K562 (cell line): ENCODE measurements at regions not wholly inside any gene's neighbourhood (a gene's known extent, or its start where the extent isn't known, plus 50 kb on each side); places are given as distances from the start of the nearest gene placed in this dataset.

Source experiments
- GATAD2B ChIP-seq: fragments of 450-650 bp; IDR thresholded peaks from 2 replicates; pipeline ENCODE4 v1.6.1; 2017; ENCODE audit warnings: mild to moderate bottlenecking, borderline replicate concordance
- TCF7 ChIP-seq: sonication (generic); IDR thresholded peaks from 2 replicates; pipeline ENCODE4 v1.6.1; 2016; ENCODE audit warnings: antibody characterized with exemption, borderline replicate concordance
- TF ChIP-seq, protein P1 (sequence below): fragments of 250-450 bp; sonication (Bioruptor Pico); IDR thresholded peaks from 2 replicates; pipeline ENCODE4 v1.8.0; 2021; ENCODE audit warnings: moderate library complexity, mild to moderate bottlenecking, inconsistent platforms

- TF ChIP-seq, protein P1, sequence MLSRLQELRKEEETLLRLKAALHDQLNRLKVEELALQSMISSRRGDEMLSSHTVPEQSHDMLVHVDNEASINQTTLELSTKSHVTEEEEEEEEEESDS (CRISPR knock-in tag): no peak
- no peak for TF ChIP-seq GATAD2B
- TF ChIP-seq TCF7: no peak
Observed at GRCh38 chr2:234334756-234335155, 162.1 kb downstream of the ARL4C start.
